ENCODE measurements at regions not wholly inside any gene's neighbourhood (a gene's known extent, or its start where the extent isn't known, plus 50 kb on each side); places are given as distances from the start of the nearest gene placed in this dataset.

GRCh38 chr7:41384418-41384817 lies 318.5 kb downstream of the INHBA start:
- TF ChIP-seq CTCF (IDR thresholded peaks at IDR 0.05) (no peak), EP300 (IDR thresholded peaks at IDR 0.05) (no peak)

Data from stomach (tissue), 4 donors.